HEK293 (cell line): ENCODE measurements at regions not wholly inside any gene's neighbourhood (a gene's known extent, or its start where the extent isn't known, plus 50 kb on each side); places are given as distances from the start of the nearest gene placed in this dataset.
A peak's percentile ranks its signal among the peaks of the same experiment; 100 is the strongest.

Experiments used
- AEBP2 ChIP-seq: fragments of 450-650 bp; formaldehyde crosslinking; IDR thresholded peaks from 2 replicates; pipeline ENCODE4 v1.5.1; 2016; ENCODE audit warnings: missing biosample characterization, missing genetic modification characterization, borderline replicate concordance
- BCL11A ChIP-seq: fragments of 450-650 bp; formaldehyde crosslinking; IDR thresholded peaks from 2 replicates; pipeline ENCODE4 v1.5.1; 2016; ENCODE audit warnings: low read depth, missing biosample characterization, missing genetic modification characterization
- KLF1 ChIP-seq: fragments of 450-650 bp; formaldehyde crosslinking; IDR thresholded peaks from 2 replicates; pipeline ENCODE4 v1.5.1; 2016; ENCODE audit warnings: missing biosample characterization, missing genetic modification characterization
- KLF17 ChIP-seq: fragments of 450-650 bp; formaldehyde crosslinking; IDR thresholded peaks from 2 replicates; pipeline ENCODE4 v1.5.1; 2016; ENCODE audit warnings: missing biosample characterization, missing genetic modification characterization
- MYNN ChIP-seq: fragments of 450-650 bp; formaldehyde crosslinking; IDR thresholded peaks from 2 replicates; pipeline ENCODE4 v1.5.1; 2016; ENCODE audit warnings: missing biosample characterization, missing genetic modification characterization, borderline replicate concordance
- SP7 ChIP-seq: fragments of 450-650 bp; formaldehyde crosslinking; IDR thresholded peaks from 2 replicates; pipeline ENCODE4 v1.5.1; 2016; ENCODE audit warnings: missing biosample characterization, missing genetic modification characterization
- YY2 ChIP-seq: fragments of 450-650 bp; formaldehyde crosslinking; IDR thresholded peaks from 2 replicates; pipeline ENCODE4 v1.5.1; 2016; ENCODE audit warnings: missing biosample characterization, missing genetic modification characterization
- ZBTB48 ChIP-seq: fragments of 450-650 bp; formaldehyde crosslinking; IDR thresholded peaks from 2 replicates; pipeline ENCODE4 v1.5.1; 2016; ENCODE audit warnings: missing biosample characterization, missing genetic modification characterization
- ZBTB8A ChIP-seq: fragments of 450-650 bp; formaldehyde crosslinking; IDR thresholded peaks from 2 replicates; pipeline ENCODE4 v1.5.1; 2016; ENCODE audit warnings: missing biosample characterization, missing genetic modification characterization
- ZNF114 ChIP-seq: fragments of 450-650 bp; formaldehyde crosslinking; IDR thresholded peaks from 2 replicates; pipeline ENCODE4 v1.5.0; 2017; ENCODE audit warnings: missing biosample characterization, missing genetic modification characterization
- ZNF146 ChIP-seq: fragments of 450-650 bp; formaldehyde crosslinking; IDR thresholded peaks from 2 replicates; pipeline ENCODE4 v1.5.1; 2016; ENCODE audit warnings: missing biosample characterization, missing genetic modification characterization
- ZNF2 ChIP-seq: fragments of 450-650 bp; formaldehyde crosslinking; IDR thresholded peaks from 2 replicates; pipeline ENCODE4 v1.5.1; 2016; ENCODE audit warnings: missing biosample characterization, missing genetic modification characterization
- ZNF214 ChIP-seq: fragments of 450-650 bp; formaldehyde crosslinking; IDR thresholded peaks from 2 replicates; pipeline ENCODE4 v1.5.1; 2017; ENCODE audit warnings: missing biosample characterization, mild to moderate bottlenecking, missing genetic modification characterization, borderline replicate concordance
- ZNF23 ChIP-seq: fragments of 450-650 bp; formaldehyde crosslinking; IDR thresholded peaks from 2 replicates; pipeline ENCODE4 v1.5.1; 2016; ENCODE audit warnings: missing biosample characterization, missing genetic modification characterization, borderline replicate concordance
- ZNF26 ChIP-seq: fragments of 450-650 bp; formaldehyde crosslinking; IDR thresholded peaks from 2 replicates; pipeline ENCODE4 v1.5.1; 2016; ENCODE audit warnings: missing biosample characterization, missing genetic modification characterization
- ZNF292 ChIP-seq: fragments of 450-650 bp; formaldehyde crosslinking; IDR thresholded peaks from 2 replicates; pipeline ENCODE4 v1.5.1; 2016; ENCODE audit warnings: low read depth, missing biosample characterization, missing genetic modification characterization, borderline replicate concordance
- ZNF335 ChIP-seq: fragments of 450-650 bp; formaldehyde crosslinking; conservative IDR thresholded peaks from 2 replicates; pipeline ENCODE4 v1.5.1; 2016; ENCODE audit warnings: missing biosample characterization, missing genetic modification characterization
- ZNF558 ChIP-seq: fragments of 450-650 bp; formaldehyde crosslinking; IDR thresholded peaks from 2 replicates; pipeline ENCODE4 v1.5.1; 2016; ENCODE audit warnings: missing biosample characterization, missing genetic modification characterization
- ZNF561 ChIP-seq: fragments of 450-650 bp; IDR thresholded peaks from 2 replicates; pipeline ENCODE4 v1.5.1; 2018; ENCODE audit warnings: missing biosample characterization, missing genetic modification characterization, borderline replicate concordance
- ZNF610 ChIP-seq: fragments of 450-650 bp; formaldehyde crosslinking; IDR thresholded peaks from 2 replicates; pipeline ENCODE4 v1.5.1; 2016; ENCODE audit warnings: missing biosample characterization, missing genetic modification characterization, borderline replicate concordance
- ZNF621 ChIP-seq: fragments of 450-650 bp; formaldehyde crosslinking; IDR thresholded peaks from 2 replicates; pipeline ENCODE4 v1.5.1; 2017; ENCODE audit warnings: missing biosample characterization, missing genetic modification characterization
- ZNF624 ChIP-seq: fragments of 450-650 bp; formaldehyde crosslinking; IDR thresholded peaks from 2 replicates; pipeline ENCODE4 v1.5.1; 2017; ENCODE audit warnings: missing biosample characterization, missing genetic modification characterization
- ZNF670 ChIP-seq: fragments of 450-650 bp; formaldehyde crosslinking; IDR thresholded peaks from 2 replicates; pipeline ENCODE4 v1.5.1; 2016; ENCODE audit warnings: missing biosample characterization, missing genetic modification characterization, low read depth
- ZNF76 ChIP-seq: fragments of 450-650 bp; formaldehyde crosslinking; IDR thresholded peaks from 2 replicates; pipeline ENCODE4; 2016; ENCODE audit warnings: low read depth, missing biosample characterization, missing genetic modification characterization, borderline replicate concordance
- ZNF768 ChIP-seq: fragments of 450-650 bp; formaldehyde crosslinking; IDR thresholded peaks from 2 replicates; pipeline ENCODE4 v1.5.1; 2018; ENCODE audit warnings: missing biosample characterization, mild to moderate bottlenecking, missing genetic modification characterization
- ZNF830 ChIP-seq: fragments of 450-650 bp; IDR thresholded peaks from 2 replicates; pipeline ENCODE4 v1.5.0; 2018; ENCODE audit warnings: missing biosample characterization, missing genetic modification characterization, low read depth, mild to moderate bottlenecking, moderate library complexity
- ZSCAN18 ChIP-seq: fragments of 450-650 bp; formaldehyde crosslinking; IDR thresholded peaks from 2 replicates; pipeline ENCODE4 v1.5.1; 2016; ENCODE audit warnings: missing biosample characterization, missing genetic modification characterization
- TF ChIP-seq, protein P1 (sequence below): sonication (generic); formaldehyde crosslinking; IDR thresholded peaks from 2 replicates; pipeline ENCODE4 v1.8.1; 2022; ENCODE audit warnings: mild to moderate bottlenecking, moderate library complexity, missing genetic modification reagents
- TF ChIP-seq, protein P2 (sequence below): fragments of 450-650 bp; formaldehyde crosslinking; IDR thresholded peaks from 2 replicates; pipeline ENCODE4 v1.5.1; 2016; ENCODE audit warnings: missing biosample characterization, missing genetic modification characterization
- TF ChIP-seq, protein P3 (sequence below): fragments of 450-650 bp; formaldehyde crosslinking; IDR thresholded peaks from 2 replicates; pipeline ENCODE4 v1.5.1; 2017; ENCODE audit warnings: missing biosample characterization, missing genetic modification characterization

- TF ChIP-seq ZNF670 (no peak), ZBTB8A (tag by site-specific recombination) (peak; percentile 37; the same call in 1 of the 2 replicates), ZNF621 (tag by site-specific recombination) (no peak), KLF17 (tag by site-specific recombination) (0 out of 2 replicates have a peak, but pooled peaks have one; percentile 48), ZNF114 (no peak), ZNF76 (tag by site-specific recombination) (no peak), ZSCAN18 (no peak), ZNF23 (tag by site-specific recombination) (no peak), ZNF214 (tag by site-specific recombination) (no peak), ZNF335 (tag by site-specific recombination) (peak; percentile 67), YY2 (tag by site-specific recombination) (no peak), KLF1 (tag by site-specific recombination) (peak; percentile 76), ZNF146 (no peak), ZNF768 (tag by site-specific recombination) (no peak), AEBP2 (tag by site-specific recombination) (no peak), ZNF2 (tag by site-specific recombination) (0 out of 2 replicates have a peak, but pooled peaks have one; percentile 39), ZBTB48 (tag by site-specific recombination) (0 out of 2 replicates have a peak, but pooled peaks have one; percentile 17), SP7 (tag by site-specific recombination) (peak; percentile 79), MYNN (tag by site-specific recombination) (no peak), ZNF558 (tag by site-specific recombination) (no peak), ZNF610 (tag by site-specific recombination) (0 out of 2 replicates have a peak, but pooled peaks have one; percentile 45), BCL11A (tag by site-specific recombination) (peak; percentile 10; the same call in 1 of the 2 replicates), ZNF624 (no peak), ZNF830 (tag by site-specific recombination) (no peak), ZNF26 (tag by site-specific recombination) (no peak), ZNF561 (tag by site-specific recombination) (peak; percentile 55; the same call in 1 of the 2 replicates), ZNF292 (no peak)
- TF ChIP-seq, protein P1, sequence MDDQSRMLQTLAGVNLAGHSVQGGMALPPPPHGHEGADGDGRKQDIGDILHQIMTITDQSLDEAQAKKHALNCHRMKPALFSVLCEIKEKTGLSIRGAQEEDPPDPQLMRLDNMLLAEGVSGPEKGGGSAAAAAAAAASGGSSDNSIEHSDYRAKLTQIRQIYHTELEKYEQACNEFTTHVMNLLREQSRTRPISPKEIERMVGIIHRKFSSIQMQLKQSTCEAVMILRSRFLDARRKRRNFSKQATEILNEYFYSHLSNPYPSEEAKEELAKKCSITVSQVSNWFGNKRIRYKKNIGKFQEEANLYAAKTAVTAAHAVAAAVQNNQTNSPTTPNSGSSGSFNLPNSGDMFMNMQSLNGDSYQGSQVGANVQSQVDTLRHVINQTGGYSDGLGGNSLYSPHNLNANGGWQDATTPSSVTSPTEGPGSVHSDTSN (CRISPR knock-in tag), result peak; percentile 92
- TF ChIP-seq, protein P2, sequence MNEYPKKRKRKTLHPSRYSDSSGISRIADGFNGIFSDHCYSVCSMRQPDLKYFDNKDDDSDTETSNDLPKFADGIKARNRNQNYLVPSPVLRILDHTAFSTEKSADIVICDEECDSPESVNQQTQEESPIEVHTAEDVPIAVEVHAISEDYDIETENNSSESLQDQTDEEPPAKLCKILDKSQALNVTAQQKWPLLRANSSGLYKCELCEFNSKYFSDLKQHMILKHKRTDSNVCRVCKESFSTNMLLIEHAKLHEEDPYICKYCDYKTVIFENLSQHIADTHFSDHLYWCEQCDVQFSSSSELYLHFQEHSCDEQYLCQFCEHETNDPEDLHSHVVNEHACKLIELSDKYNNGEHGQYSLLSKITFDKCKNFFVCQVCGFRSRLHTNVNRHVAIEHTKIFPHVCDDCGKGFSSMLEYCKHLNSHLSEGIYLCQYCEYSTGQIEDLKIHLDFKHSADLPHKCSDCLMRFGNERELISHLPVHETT (tag by site-specific recombination), result no peak
- TF ChIP-seq, protein P3, sequence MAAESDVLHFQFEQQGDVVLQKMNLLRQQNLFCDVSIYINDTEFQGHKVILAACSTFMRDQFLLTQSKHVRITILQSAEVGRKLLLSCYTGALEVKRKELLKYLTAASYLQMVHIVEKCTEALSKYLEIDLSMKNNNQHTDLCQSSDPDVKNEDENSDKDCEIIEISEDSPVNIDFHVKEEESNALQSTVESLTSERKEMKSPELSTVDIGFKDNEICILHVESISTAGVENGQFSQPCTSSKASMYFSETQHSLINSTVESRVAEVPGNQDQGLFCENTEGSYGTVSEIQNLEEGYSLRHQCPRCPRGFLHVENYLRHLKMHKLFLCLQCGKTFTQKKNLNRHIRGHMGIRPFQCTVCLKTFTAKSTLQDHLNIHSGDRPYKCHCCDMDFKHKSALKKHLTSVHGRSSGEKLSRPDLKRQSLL (tag by site-specific recombination), result no peak
Observed at GRCh38 chr11:15650105-15650938, 535.6 kb downstream of the INSC start (continued).
